WERI-Rb-1 (cell line): ENCODE measurements at regions not wholly inside any gene's neighbourhood (a gene's known extent, or its start where the extent isn't known, plus 50 kb on each side); places are given as distances from the start of the nearest gene placed in this dataset.

Experiments
- DNase-seq: peaks from one replicate; pipeline ENCODE4 v3.0.0-alpha.2; 2020
- H3K27ac ChIP-seq: fragments of 250-450 bp; sonication (Bioruptor Pico); 2 replicates; pipeline ENCODE4 v1.5.1; 2020; ENCODE audit warnings: mild to moderate bottlenecking, moderate library complexity
- H3K27me3 ChIP-seq: fragments of 250-450 bp; sonication (Bioruptor Pico); 2 replicates; pipeline ENCODE4 v1.5.1; 2021; ENCODE audit warnings: mild to moderate bottlenecking, low read depth, moderate library complexity; ENCODE audit not compliant: insufficient read depth, severe bottlenecking
- H3K36me3 ChIP-seq: fragments of 250-450 bp; sonication (Bioruptor Pico); 2 replicates; pipeline ENCODE4 v1.5.1; 2020; ENCODE audit warnings: mild to moderate bottlenecking, moderate library complexity
- H3K4me3 ChIP-seq: 2 replicates; pipeline ENCODE4 v1.5.1; 2011; ENCODE audit warnings: low read depth, mild to moderate bottlenecking, control low read depth, low read length
- H3K9me3 ChIP-seq: fragments of 250-450 bp; sonication (Bioruptor Pico); 2 replicates; pipeline ENCODE4 v1.5.1; 2021; ENCODE audit warnings: mild to moderate bottlenecking, moderate library complexity; ENCODE audit not compliant: severe bottlenecking
- CTCF ChIP-seq: IDR thresholded peaks from 2 replicates; pipeline ENCODE4 v1.5.1; 2011; ENCODE audit warnings: low read depth, mild to moderate bottlenecking, control low read depth, inconsistent platforms, low read length

- H3K36me3 ChIP-seq = no peaks in the 10 kb centered on the region
These were observed 66.8 kb upstream of the SALL3 start for GRCh38 chr18:78912844-78913243.

GRCh38 chr18:78913395-78913794 is 66.2 kb upstream of the SALL3 start:
- no peaks in the 10 kb centered on the region for H3K27me3 ChIP-seq
- H3K27ac ChIP-seq = no peak overlapping the region
- TF ChIP-seq CTCF = no peak
- no peak for DNase-seq
- no peak overlapping the region for H3K4me3 ChIP-seq
- H3K36me3 ChIP-seq = no peaks in the 10 kb centered on the region
- no peaks in the 10 kb centered on the region for H3K9me3 ChIP-seq

More at GRCh38 chr18:78912844-78913243, 66.8 kb upstream of the SALL3 start:
- Histone ChIP-seq H3K9me3 (no peaks in the 10 kb centered on the region), H3K27ac (no peak overlapping the region), H3K27me3 (no peaks in the 10 kb centered on the region), H3K4me3 (no peak overlapping the region)
- no peak for DNase-seq
- no peak for TF ChIP-seq CTCF

DNA sequence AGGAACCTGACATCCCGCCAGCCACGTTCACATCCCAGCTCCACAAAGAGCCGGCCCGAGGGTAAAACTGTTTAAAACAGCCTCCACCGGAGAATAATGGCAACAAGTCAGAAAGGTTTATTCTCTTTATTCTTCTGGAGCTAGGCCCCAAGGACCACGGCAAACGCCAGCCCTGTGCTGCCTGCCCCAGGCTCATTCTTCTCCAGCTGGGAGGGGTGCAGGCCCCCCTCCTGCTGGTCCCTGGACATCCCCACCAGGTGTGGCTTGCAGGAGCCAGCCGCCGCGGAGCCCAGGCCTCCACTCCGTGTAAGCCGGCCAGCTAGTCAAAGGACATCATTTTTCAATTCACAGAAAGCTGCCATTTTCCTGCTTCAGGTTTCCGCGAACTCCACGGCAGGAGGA is 65.8 kb upstream of the SALL3 start:
- Histone ChIP-seq H3K36me3 (no peaks in the 10 kb centered on the region), H3K27me3 (no peaks in the 10 kb centered on the region), H3K27ac (no peak overlapping the region), H3K9me3 (no peaks in the 10 kb centered on the region), H3K4me3 (no peak overlapping the region)
- DNase-seq = no peak
- no peak for TF ChIP-seq CTCF

GRCh38 chr18:78914249-78914935 is 65.2 kb upstream of the SALL3 start:
- H3K27me3 ChIP-seq = no peaks in the 10 kb centered on the region
- no peak for TF ChIP-seq CTCF

DNA sequence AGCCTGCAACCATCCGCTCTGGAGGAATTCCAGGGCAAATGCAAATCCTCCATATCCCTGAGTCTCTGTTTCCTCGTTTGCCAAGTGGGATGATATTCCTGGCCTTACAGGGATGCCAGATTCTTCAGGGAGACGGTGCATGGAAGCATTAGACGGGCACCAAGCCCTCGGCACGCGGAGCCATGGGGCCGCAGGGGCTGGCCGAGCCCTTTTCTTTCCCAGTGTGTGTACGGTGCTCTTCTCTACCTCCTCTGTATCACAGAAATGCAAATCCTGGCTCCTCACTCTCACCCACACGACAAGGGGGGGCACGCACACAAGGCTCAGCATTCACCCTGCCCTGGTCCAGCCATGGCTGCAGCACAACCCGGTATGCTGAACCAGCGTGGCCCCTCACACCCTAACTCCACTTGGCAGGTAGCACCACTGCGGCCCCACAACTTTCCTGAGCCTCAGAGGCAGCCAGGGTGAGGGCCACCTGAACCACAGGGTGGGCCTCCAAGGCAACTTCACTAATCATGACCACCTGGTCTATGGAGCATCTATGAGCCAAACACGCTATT is 64.1 kb upstream of the SALL3 start:
- H3K27me3 ChIP-seq = no peaks in the 10 kb centered on the region
- DNase-seq = no peak

More at GRCh38 chr18:78914249-78914935, 65.2 kb upstream of the SALL3 start:
- Histone ChIP-seq H3K9me3 (no peaks in the 10 kb centered on the region), H3K4me3 (no peak overlapping the region), H3K36me3 (no peaks in the 10 kb centered on the region), H3K27ac (no peak overlapping the region)
- DNase-seq = no peak

More for the DNA sequence above, 64.1 kb upstream of the SALL3 start:
- Histone ChIP-seq H3K36me3 (no peaks in the 10 kb centered on the region), H3K27ac (no peak overlapping the region), H3K4me3 (no peak overlapping the region), H3K9me3 (no peaks in the 10 kb centered on the region)
- TF ChIP-seq CTCF = no peak
